ENCODE measurements at regions not wholly inside any gene's neighbourhood (a gene's known extent, or its start where the extent isn't known, plus 50 kb on each side); places are given as distances from the start of the nearest gene placed in this dataset.
"Not testable (repeated sequence)": the region's sequence is repeated elsewhere in the genome, so short reads cannot be mapped to it uniquely, and the experiment has no call there.

GRCh38 chr4:13700858-13701140 is 73.3 kb upstream of the BOD1L1 start:
- not testable (repeated sequence) for TF ChIP-seq CTCF (tag by site-specific recombination; IDR thresholded peaks at IDR 0.05); REST (tag by site-specific recombination; IDR thresholded peaks at IDR 0.05); MYNN (tag by site-specific recombination; IDR thresholded peaks at IDR 0.05; ENCODE audit: borderline replicate concordance); ZSCAN5A (tag by site-specific recombination; IDR thresholded peaks at IDR 0.05); YY1 (tag by site-specific recombination; IDR thresholded peaks at IDR 0.05); ELK4 (IDR thresholded peaks at IDR 0.05; ENCODE audit: borderline replicate concordance, low read depth, low read length); GLI2 (tag by site-specific recombination; IDR thresholded peaks at IDR 0.05; ENCODE audit: borderline replicate concordance, low read depth); ZNF391 (tag by site-specific recombination; IDR thresholded peaks at IDR 0.05; ENCODE audit: borderline replicate concordance, low read depth)

Data from HEK293 (cell line).